ENCODE measurements at regions not wholly inside any gene's neighbourhood (a gene's known extent, or its start where the extent isn't known, plus 50 kb on each side); places are given as distances from the start of the nearest gene placed in this dataset.

DNA sequence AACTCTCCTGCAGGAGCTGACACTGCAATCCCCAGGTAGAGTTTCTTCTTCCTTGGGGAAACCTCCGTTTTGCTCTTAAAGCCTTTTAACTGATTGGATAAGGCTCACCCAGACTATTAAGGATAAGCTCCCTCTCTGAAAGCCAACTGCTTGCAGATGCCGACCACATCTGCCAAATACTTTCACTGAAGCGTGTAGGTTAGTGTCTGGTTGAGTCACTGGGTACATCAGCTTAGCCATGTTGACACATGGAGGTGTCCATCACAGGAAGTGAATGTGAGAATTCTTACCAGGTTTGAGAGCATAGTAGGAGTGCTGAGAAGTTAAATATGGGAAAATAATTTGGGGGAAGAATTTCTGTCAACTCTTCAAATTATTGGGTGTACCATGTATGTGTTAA lies 202.0 kb downstream of the AJAP1 start:
- TF ChIP-seq, protein P1, sequence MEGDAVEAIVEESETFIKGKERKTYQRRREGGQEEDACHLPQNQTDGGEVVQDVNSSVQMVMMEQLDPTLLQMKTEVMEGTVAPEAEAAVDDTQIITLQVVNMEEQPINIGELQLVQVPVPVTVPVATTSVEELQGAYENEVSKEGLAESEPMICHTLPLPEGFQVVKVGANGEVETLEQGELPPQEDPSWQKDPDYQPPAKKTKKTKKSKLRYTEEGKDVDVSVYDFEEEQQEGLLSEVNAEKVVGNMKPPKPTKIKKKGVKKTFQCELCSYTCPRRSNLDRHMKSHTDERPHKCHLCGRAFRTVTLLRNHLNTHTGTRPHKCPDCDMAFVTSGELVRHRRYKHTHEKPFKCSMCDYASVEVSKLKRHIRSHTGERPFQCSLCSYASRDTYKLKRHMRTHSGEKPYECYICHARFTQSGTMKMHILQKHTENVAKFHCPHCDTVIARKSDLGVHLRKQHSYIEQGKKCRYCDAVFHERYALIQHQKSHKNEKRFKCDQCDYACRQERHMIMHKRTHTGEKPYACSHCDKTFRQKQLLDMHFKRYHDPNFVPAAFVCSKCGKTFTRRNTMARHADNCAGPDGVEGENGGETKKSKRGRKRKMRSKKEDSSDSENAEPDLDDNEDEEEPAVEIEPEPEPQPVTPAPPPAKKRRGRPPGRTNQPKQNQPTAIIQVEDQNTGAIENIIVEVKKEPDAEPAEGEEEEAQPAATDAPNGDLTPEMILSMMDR (IDR thresholded peaks at IDR 0.05), result no peak
- TF ChIP-seq POLR2A (IDR thresholded peaks at IDR 0.05) (no peak), POLR2AphosphoS5 (IDR thresholded peaks at IDR 0.05) (no peak), EP300 (IDR thresholded peaks at IDR 0.05) (no peak)
